D721Med (cell line): ENCODE measurements at regions not wholly inside any gene's neighbourhood (a gene's known extent, or its start where the extent isn't known, plus 50 kb on each side); places are given as distances from the start of the nearest gene placed in this dataset.

Experiments used
- DNase-seq: peaks from one replicate; pipeline ENCODE4 v3.0.0; 2011; ENCODE audit warnings: low spot score; ENCODE audit not compliant: insufficient read length
- FAIRE-seq: peaks from 2 replicates; lab custom pipeline; 2011; peaks lifted over from hg19 to GRCh38; lab: Jason Lieb, UNC
- CTCF ChIP-seq: IDR thresholded peaks from 2 replicates; pipeline ENCODE4 v1.5.1; 2012; ENCODE audit warnings: mild to moderate bottlenecking, control low read depth; ENCODE audit not compliant: insufficient read depth; ENCODE audit errors: missing control alignments

- no peak for FAIRE-seq
- TF ChIP-seq CTCF = no peak
- DNase-seq = no peak
Observed at GRCh38 chr16:85162478-85163277, 50.4 kb upstream of the CIBAR2 start.

- FAIRE-seq (no peak), DNase-seq (no peak)
- no peak for TF ChIP-seq CTCF
Observed at GRCh38 chr16:85163278-85164112, 51.2 kb upstream of the CIBAR2 start.

GRCh38 chr16:85164431-85164830 is 52.2 kb upstream of the CIBAR2 start:
- DNase-seq (no peak), FAIRE-seq (no peak)
- TF ChIP-seq CTCF = no peak

- no peak for TF ChIP-seq CTCF
- DNase-seq = no peak
- FAIRE-seq = no peak
Observed at GRCh38 chr16:85164838-85165516, 52.7 kb upstream of the CIBAR2 start.

- DNase-seq (no peak), FAIRE-seq (no peak)
- no peak for TF ChIP-seq CTCF
Observed at GRCh38 chr16:85165781-85166180, 53.5 kb upstream of the CIBAR2 start.

GRCh38 chr16:85166281-85166680 is 54.0 kb upstream of the CIBAR2 start:
- DNase-seq = no peak
- no peak for FAIRE-seq
- TF ChIP-seq CTCF = no peak
